ENCODE measurements at regions not wholly inside any gene's neighbourhood (a gene's known extent, or its start where the extent isn't known, plus 50 kb on each side); places are given as distances from the start of the nearest gene placed in this dataset.
A peak's percentile ranks its signal among the peaks of the same experiment; 100 is the strongest.

- DNase-seq (ENCODE audit: low spot score in 2 of 2): no peak
- FAIRE-seq: no peak
Measured at GRCh38 chr14:104334424-104335161, 196.2 kb downstream of the KIF26A start.

- no peak for DNase-seq (ENCODE audit: low spot score in 2 of 2)
Measured at GRCh38 chr14:104335176-104335575, 196.8 kb downstream of the KIF26A start.

GRCh38 chr14:104335611-104336010 lies 197.2 kb downstream of the KIF26A start:
- no peak for DNase-seq (ENCODE audit: low spot score in 2 of 2)
- no peak for FAIRE-seq

More at GRCh38 chr14:104335176-104335575, 196.8 kb downstream of the KIF26A start:
- FAIRE-seq: no peak

GRCh38 chr14:104337351-104337750 lies 199.0 kb downstream of the KIF26A start:
- DNase-seq (ENCODE audit: low spot score in 2 of 2): no peak
- FAIRE-seq: no peak

GRCh38 chr14:104339361-104339760 lies 201.0 kb downstream of the KIF26A start:
- DNase-seq (ENCODE audit: low spot score in 2 of 2): no peak

GRCh38 chr14:104339829-104340228 lies 201.4 kb downstream of the KIF26A start:
- FAIRE-seq: no peak
- no peak for DNase-seq (ENCODE audit: low spot score in 2 of 2)

More at GRCh38 chr14:104339361-104339760, 201.0 kb downstream of the KIF26A start:
- FAIRE-seq: no peak

- no peak for DNase-seq (ENCODE audit: low spot score in 2 of 2)
- FAIRE-seq: no peak
Measured at GRCh38 chr14:104341532-104342434, 203.4 kb downstream of the KIF26A start.

- no peak for DNase-seq (ENCODE audit: low spot score in 2 of 2)
- FAIRE-seq: no peak
Measured at GRCh38 chr14:104342435-104343293, 204.3 kb downstream of the KIF26A start.

- DNase-seq (ENCODE audit: low spot score in 2 of 2) (no peak), FAIRE-seq (no peak)
Measured at GRCh38 chr14:104343294-104343625, 204.9 kb downstream of the KIF26A start.

GRCh38 chr14:104343690-104344640 lies 205.6 kb downstream of the KIF26A start:
- FAIRE-seq: no peak

GRCh38 chr14:104344818-104345620 lies 206.6 kb downstream of the KIF26A start:
- FAIRE-seq (no peak), DNase-seq (ENCODE audit: low spot score in 2 of 2) (no peak)

More at GRCh38 chr14:104343690-104344640, 205.6 kb downstream of the KIF26A start:
- DNase-seq (ENCODE audit: low spot score in 2 of 2): peak in 1 of 2 donors; percentile 13

- FAIRE-seq: no peak
- DNase-seq (ENCODE audit: low spot score in 2 of 2): no peak
Measured at GRCh38 chr14:104345621-104346462, 207.5 kb downstream of the KIF26A start.

- DNase-seq (ENCODE audit: low spot score in 2 of 2) (no peak), FAIRE-seq (no peak)
Measured at GRCh38 chr14:104346608-104347007, 208.2 kb downstream of the KIF26A start.

GRCh38 chr14:104348741-104349140 lies 210.4 kb downstream of the KIF26A start:
- DNase-seq (ENCODE audit: low spot score in 2 of 2) (no peak), FAIRE-seq (no peak)

- no peak for DNase-seq (ENCODE audit: low spot score in 2 of 2)
- FAIRE-seq: no peak
Measured at GRCh38 chr14:104349950-104350349, 211.6 kb downstream of the KIF26A start.

GRCh38 chr14:104350463-104351185 lies 212.2 kb downstream of the KIF26A start:
- peak; percentile 62 to 82 for DNase-seq (ENCODE audit: low spot score in 2 of 2)

More at GRCh38 chr14:104350463-104351185, 212.2 kb downstream of the KIF26A start:
- FAIRE-seq: peak; percentile 83

Measured in frontal cortex (tissue), 3 donors.